LNCaP clone FGC (cell line): ENCODE measurements at regions not wholly inside any gene's neighbourhood (a gene's known extent, or its start where the extent isn't known, plus 50 kb on each side); places are given as distances from the start of the nearest gene placed in this dataset.

Source experiments
- DNase-seq: peaks from one replicate; pipeline ENCODE4 v3.0.0-alpha.2; 2011; ENCODE audit warnings: low read depth
- H3K4me3 ChIP-seq: 2 replicates; pipeline ENCODE4 v1.5.1; 2011; ENCODE audit warnings: mild to moderate bottlenecking, low read depth, low read length, control low read depth
- CTCF ChIP-seq: IDR thresholded peaks from 2 replicates; pipeline ENCODE4 v1.5.1; 2012; ENCODE audit warnings: mild to moderate bottlenecking; ENCODE audit not compliant: control insufficient read depth, insufficient read depth; ENCODE audit errors: extremely low read depth

DNA sequence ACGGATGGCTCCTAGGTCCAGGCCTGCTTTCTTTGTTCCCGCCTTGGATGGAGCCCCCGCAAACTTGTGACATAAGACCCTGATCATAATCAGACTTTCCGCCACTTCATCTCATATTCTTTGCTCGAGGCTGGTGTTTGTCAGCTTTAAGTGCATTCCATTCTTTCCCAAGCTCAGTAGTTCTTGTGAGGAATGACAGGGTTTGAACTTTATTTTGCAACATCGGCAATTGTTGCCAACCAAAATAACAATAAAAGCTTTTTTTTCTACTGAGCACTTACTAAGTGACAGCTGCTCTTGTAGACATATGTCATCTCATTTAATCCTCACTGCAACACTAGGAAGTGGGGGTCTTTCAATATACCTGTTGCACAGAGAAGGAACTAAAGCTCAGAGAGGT, 178.8 kb upstream of the ST6GAL2 start:
- no peak overlapping the region for H3K4me3 ChIP-seq
- DNase-seq, result no peak
- TF ChIP-seq CTCF, result no peak

GRCh38 chr2:107068069-107068916, 182.3 kb upstream of the ST6GAL2 start:
- no peak for DNase-seq
- TF ChIP-seq CTCF, result no peak
- H3K4me3 ChIP-seq, result no peak overlapping the region

DNA sequence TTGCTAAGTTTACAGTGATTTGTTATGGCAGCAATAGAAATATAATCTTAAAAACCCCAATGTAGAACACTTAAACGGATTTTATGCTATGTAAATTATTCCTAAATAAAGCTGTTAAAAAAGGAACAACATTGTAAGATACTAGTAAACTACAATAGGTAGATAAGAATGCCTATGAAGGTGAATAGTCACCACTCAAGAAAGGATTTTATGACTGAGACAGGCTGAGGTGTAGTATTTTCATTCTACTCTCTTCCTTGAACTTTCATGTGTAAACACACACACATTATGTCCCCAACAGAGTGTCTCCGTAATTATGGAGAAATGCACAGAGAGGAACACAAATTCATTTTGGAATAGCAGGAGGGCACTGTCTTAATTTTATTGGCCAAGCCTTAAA, 183.9 kb upstream of the ST6GAL2 start:
- no peak overlapping the region for H3K4me3 ChIP-seq
- DNase-seq, result no peak
- TF ChIP-seq CTCF, result no peak

DNA sequence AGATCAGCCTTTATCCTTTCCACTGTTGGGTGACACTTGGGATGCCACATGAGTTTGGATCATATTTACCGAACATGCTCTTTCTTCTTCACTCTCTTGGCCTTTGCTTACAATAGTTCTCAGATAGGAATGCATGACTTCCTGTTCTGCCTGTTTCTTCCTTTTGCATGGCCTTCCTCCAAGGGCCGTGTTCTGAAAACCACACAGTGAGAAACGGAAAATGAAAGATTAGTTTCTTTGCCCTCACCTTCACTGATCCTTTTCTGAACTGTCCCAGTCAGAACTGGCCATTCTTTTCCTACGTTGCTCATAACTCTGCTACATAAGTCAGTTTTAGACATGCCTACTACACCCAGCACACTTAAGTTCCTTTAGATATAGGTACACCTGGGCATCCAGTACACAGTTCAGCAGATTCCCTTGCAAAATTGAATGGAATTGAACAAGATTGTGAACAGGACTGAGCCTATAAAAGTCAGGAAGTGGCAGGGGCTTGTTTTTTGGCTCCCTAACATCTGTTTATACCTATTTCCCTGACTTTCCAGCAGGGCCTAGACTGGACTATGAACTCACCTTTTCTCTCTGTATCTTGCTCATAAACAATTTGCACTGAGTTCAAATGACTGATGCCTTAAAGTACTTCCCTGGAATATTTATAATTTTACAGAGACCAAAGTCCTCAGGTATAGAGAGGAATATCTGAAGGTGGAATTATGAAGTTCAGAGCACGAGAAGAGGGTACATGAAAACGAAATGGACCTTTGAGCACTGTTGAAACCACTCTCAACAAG, 186.4 kb upstream of the ST6GAL2 start:
- DNase-seq, result peak; percentile 7
- no peak for TF ChIP-seq CTCF
- H3K4me3 ChIP-seq, result no peak overlapping the region

- no peak overlapping the region for H3K4me3 ChIP-seq
- TF ChIP-seq CTCF, result no peak
- no peak for DNase-seq
Observed at GRCh38 chr2:107078584-107078983, 192.6 kb upstream of the ST6GAL2 start.

GRCh38 chr2:107086497-107086896, 200.5 kb upstream of the ST6GAL2 start:
- no peak overlapping the region for H3K4me3 ChIP-seq
- no peak for TF ChIP-seq CTCF
- no peak for DNase-seq
